GM19455 (cell line): ENCODE measurements at regions not wholly inside any gene's neighbourhood (a gene's known extent, or its start where the extent isn't known, plus 50 kb on each side); places are given as distances from the start of the nearest gene placed in this dataset.
"Not testable (repeated sequence)": the region's sequence is repeated elsewhere in the genome, so short reads cannot be mapped to it uniquely, and the experiment has no call there.

ENCODE experiments used
- ATAC-seq: cut with Tn5 transposase; IDR thresholded peaks from one replicate; pipeline ENCODE4 v1.9.1; 2021; ENCODE audit not compliant: unreplicated experiment

GRCh38 chr4:154035341-154035740 is 246.5 kb upstream of the SFRP2 start:
- no peak for ATAC-seq

DNA sequence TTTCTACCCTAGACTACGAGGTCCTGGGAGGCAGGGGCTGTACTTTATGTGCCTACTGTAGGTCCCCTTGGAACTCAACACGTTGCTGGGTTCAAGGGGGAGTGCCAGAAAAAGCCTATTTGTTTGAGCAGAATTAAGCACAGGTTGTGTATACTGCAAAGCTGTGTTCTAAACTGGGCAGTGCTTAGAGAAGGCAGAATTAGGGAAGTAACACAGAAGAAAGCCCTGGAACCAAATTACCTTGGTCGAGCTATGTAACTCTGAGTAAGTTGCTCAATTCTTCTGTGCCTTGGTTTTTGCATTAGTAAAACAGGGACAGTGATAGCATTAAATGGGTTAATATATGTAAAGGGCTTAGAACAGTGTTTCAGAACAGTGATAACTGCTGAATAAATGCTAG is 245.0 kb upstream of the SFRP2 start:
- ATAC-seq: no peak

- no peak for ATAC-seq
These were observed 244.0 kb upstream of the SFRP2 start for GRCh38 chr4:154032914-154033313.

- no peak for ATAC-seq
These were observed 241.9 kb upstream of the SFRP2 start for GRCh38 chr4:154030746-154031145.

- no peak for ATAC-seq
These were observed 241.3 kb upstream of the SFRP2 start for GRCh38 chr4:154030152-154030551.

GRCh38 chr4:154029171-154029570 is 240.3 kb upstream of the SFRP2 start:
- ATAC-seq: no peak

DNA sequence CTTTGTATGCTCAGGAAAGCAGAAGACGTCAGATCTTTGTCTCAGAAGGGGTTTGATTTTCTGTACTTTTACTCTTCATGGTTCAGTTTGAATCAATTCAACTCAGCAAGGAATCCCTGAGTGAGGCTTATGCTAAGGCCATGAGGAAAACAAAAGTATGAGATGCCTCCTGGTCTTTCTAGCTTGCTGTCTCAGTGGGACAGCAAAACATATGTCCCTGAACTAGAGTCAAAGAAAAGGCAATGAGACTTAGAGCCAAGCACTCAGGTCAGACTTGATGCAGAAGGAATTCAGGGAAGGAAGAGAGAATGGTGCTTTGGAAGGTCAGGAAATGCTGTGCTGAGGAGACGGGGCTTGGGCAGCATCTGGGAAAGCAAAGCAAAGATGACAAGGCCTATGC is 236.2 kb upstream of the SFRP2 start:
- no peak for ATAC-seq

DNA sequence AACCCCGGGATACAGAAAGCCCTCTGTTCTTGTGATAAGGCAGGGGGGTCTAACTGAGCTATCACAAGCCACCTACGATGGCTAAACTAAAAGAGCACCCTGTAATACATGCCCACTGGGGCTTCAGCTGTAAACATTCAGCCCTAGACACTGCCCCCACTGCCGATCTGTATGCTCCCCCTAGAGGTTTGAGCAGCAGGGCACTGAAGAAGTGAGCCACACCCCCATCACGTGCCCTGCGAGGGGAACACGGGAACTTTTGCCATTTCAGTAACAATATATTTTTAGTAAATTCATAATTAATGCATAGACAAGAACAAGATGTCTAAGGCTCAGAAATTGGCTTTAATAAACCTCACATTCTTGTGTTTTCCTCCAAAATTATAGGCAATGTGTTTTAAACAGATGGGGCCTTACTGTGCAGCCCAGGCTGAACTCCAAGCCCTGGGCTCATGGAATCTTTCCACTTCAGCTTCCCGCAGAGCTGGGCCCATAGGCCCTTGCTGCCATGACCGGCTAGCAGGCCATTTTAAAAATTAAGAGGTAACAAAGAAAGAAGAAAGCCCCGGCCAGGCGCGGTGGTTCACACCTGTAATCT is 235.3 kb upstream of the SFRP2 start:
- no peak for ATAC-seq

DNA sequence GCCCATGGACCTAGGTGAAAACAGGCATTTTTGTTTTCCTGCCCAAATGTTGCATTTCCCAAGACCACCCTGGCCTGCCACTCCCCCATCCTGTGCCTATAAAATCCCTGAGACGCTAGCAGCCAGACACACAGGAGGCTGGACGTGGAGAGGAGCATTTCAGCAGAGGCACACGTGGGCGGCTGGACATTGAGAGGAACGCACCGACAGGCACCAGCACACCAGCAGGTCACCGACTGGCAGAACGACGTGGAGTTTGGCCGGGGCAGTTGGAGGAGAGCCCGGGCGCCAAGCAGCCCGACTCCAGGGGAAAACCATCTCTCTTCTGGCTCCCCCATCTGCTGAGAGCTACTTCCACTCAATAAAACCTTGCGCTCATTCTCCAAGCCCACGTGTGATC is 234.8 kb upstream of the SFRP2 start:
- not testable (repeated sequence) for ATAC-seq

DNA sequence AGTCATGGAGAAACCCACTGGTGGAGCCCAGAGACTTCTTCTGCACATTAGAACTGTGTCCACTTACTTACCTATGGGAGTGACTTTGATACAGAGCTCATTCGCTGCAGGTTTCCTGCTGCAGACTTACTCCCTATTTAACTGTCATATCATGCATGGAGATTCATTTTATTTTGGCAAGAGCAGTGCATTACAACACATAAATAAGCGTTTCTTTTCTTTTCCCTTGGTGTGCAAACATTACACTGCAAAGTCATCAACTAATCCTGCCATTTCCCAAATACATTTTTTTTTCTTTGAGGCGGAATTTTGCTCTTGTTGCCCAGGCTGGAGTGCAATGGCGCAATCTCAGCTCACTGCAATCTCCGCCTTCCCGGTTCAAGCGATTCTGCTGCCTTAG is 230.9 kb upstream of the SFRP2 start:
- no peak for ATAC-seq

DNA sequence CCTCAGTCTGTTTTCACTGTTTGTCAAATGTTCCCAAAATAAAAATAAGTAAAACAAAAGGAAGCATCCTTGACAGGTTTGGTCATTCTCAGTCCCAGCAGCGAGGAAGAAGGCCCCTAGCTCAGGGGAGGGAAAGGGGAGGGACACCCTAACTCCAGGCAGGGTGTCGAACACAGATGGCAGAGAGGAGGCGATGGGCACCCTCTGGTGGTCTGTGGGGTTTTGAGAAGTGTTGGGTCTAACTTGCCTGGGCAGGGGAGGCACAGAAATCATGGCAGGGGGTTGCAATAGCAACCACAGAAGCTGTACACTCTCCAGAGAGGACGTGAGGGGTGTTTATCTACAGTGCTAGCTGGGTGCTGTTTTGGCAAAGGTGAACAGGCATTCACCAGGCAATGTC is 229.8 kb upstream of the SFRP2 start:
- no peak for ATAC-seq

DNA sequence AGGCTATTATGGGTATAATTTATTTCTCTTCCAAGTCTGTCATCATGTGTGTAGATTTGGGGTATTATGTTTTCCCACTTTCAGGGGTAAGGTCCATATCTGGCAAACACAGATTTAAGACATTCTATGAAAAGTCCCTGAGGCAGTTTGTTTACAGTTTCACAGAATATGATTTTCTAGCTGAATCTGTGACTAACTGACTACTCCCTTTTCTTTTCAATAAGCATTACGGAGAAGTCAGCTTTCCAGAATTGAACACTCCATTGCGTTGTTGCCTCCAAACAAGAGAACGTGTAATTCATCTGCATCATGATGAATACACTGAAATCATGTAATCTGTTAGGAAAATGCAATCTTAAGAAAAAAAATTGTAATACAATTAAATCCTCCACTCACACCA is 226.7 kb upstream of the SFRP2 start:
- no peak for ATAC-seq

GRCh38 chr4:154014407-154015321 is 225.8 kb upstream of the SFRP2 start:
- ATAC-seq: no peak

DNA sequence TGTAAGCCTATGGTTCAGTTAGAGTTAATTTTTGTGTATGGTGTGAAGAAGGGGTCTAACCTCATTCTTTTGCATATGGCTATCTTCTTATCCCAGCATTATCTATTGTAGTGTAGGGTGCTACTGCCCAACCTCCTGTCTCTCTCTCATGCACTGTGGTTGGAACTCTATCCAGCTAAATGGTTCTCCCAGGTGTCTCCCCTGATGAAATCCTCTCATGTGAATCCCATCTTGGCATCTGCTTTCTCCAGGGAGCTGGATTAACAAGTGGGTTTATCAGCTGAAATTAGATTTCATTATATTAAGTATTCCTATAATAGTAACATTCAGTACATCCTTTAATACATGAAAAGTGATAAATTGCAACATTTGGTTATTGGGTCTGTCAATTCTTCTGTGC is 224.7 kb upstream of the SFRP2 start:
- ATAC-seq: no peak

DNA sequence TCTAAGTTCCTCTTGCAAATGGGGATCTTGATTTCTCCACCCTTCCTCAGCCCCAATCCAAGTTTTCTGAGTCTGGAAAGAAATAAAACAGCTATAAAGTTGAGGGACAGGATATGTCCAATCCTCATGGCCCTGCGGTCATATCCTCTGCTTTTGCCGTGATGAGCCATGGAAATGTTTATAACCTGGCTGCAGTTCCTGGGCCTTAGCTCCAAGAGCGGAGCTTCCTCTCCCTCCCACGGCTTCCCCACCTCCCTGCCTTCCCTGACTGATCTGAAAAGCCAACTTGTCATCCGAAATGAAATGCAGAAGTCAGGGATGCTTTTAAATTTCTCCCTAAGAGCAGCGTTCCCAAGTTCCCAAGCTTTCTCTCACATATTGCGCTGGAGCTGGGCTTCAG is 221.5 kb upstream of the SFRP2 start:
- no peak for ATAC-seq

DNA sequence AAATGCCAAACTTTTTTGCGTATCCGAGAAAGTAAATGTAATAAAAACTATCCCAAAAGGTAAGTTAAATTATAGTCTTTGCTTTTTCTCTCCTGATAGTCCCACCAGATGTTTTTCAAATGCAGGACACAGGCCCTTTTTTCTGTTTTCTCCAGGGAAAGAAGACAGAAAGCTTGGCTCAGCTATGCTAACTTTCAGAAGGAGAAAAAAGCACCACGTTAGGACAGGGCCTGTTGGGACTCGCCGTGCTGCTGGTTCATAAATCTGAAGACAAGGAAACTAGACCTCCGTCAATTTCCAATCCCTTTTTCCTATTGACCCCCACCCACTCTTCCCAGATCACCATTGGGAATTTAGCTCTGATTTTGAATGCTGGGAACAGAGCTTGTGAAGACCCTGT is 220.9 kb upstream of the SFRP2 start:
- ATAC-seq: no peak

- ATAC-seq: no peak
These were observed 220.3 kb upstream of the SFRP2 start for GRCh38 chr4:154009191-154009590.

GRCh38 chr4:154005171-154005520 is 216.3 kb upstream of the SFRP2 start:
- no peak for ATAC-seq

GRCh38 chr4:154004507-154005170 is 215.8 kb upstream of the SFRP2 start:
- no peak for ATAC-seq

DNA sequence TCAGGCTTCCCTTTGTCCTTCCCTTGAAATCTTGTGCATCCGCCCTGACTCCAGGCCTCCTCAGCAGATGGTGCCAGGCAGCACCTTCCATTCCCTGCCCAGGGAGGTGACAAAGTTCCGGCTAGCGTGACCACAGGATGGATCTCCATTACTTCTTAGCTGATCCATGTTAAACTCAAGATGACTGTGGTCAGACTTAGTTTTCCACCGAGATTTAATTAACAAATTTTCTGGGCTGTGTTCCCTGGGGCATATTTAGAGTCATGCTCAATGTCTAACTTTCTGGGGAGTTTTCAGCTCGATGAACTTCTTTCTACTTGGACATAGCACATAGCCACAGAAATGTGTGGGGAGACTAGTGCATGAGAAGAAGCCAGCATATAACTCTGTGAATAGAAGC is 215.1 kb upstream of the SFRP2 start:
- ATAC-seq: no peak

DNA sequence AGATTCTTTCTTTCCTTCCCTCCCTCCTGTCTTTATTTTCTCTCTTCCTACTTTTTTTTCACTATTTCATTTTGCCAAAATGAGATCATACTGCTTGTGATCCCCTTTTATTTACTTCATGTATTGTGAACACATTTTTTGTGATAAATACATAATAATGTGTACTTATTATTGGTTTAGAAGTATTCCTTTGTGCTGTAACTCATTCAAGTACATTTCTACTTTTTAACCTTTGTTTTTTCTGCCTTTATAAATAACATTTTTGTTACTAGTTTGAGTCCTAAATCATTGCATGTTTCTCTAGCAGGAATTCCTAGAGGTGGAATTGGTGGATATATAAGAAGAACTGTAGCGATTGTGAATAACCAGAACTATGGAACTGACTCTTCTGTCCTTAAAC is 214.5 kb upstream of the SFRP2 start:
- no peak for ATAC-seq

DNA sequence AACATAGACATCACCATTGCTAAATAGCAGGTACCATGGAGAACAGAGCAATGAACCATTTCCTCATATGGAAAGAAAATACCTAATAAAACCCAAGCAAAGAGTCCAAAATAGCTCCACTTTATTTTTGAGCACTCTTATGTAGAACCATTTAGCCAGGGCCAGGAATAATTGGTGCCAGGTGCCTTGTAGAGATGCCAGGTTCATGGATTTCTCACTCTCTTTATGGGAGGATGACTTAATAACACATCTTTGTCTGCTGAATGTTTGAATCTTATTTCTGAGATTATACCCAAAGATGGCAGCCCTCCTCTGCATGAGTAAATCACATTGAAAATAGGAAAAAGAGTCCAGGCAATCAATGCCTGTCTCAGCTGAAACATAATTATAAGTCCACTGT is 212.3 kb upstream of the SFRP2 start:
- ATAC-seq: no peak
